ENCODE measurements at regions not wholly inside any gene's neighbourhood (a gene's known extent, or its start where the extent isn't known, plus 50 kb on each side); places are given as distances from the start of the nearest gene placed in this dataset.

DNA sequence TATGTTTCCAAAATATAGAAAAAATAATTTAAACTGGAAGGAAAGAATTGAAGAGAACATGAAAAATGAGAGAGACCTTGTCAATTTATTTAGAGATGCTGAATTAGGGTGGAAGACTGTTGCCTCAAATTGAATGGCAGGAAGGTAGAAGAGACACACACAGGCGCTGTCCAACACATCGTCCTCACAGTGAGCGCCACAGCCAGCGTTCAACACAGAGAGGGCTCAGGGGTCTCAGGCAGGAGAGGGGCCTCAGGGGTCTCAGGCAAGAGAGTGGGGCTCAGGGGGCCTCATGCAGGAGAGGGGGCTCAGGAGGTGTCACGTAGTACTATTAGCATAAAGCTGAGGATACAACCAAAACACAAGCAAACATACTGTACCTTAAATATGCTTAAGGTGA lies 65.7 kb downstream of the TMEM18 start:
- H3K4me2 ChIP-seq (ENCODE audit: low read length) = no peak overlapping the region
- no peaks in the 10 kb centered on the region for H3K9me3 ChIP-seq (ENCODE audit: insufficient read depth, low read length)
- TF ChIP-seq EZH2phosphoT487 (IDR thresholded peaks at IDR 0.05; ENCODE audit: low read depth) (no peak), CTCF (IDR thresholded peaks at IDR 0.05; ENCODE audit: low read depth, low read length) (no peak)
- no peak overlapping the region for H3K4me3 ChIP-seq (ENCODE audit: low read length)
- no peaks in the 10 kb centered on the region for H4K20me1 ChIP-seq (ENCODE audit: insufficient read depth, low read length)
- no peaks in the 10 kb centered on the region for H3K4me1 ChIP-seq (ENCODE audit: low read length)
- H3K9ac ChIP-seq (ENCODE audit: low read length) = no peak overlapping the region
- H3K79me2 ChIP-seq (ENCODE audit: low read length) = no peaks in the 10 kb centered on the region
- no peaks in the 10 kb centered on the region for H3K27me3 ChIP-seq (ENCODE audit: low read depth, low read length)
- no peak overlapping the region for H2AFZ ChIP-seq (ENCODE audit: low read depth, low read length)
- H3K27ac ChIP-seq (ENCODE audit: low read length) = no peak overlapping the region
- H3K36me3 ChIP-seq (replicated peaks; ENCODE audit: low read depth, low read length) = no peaks in the 10 kb centered on the region

- Histone ChIP-seq H3K9me3 (ENCODE audit: insufficient read depth, low read length) (no peaks in the 10 kb centered on the region), H4K20me1 (ENCODE audit: insufficient read depth, low read length) (no peaks in the 10 kb centered on the region), H3K79me2 (ENCODE audit: low read length) (no peaks in the 10 kb centered on the region), H3K9ac (ENCODE audit: low read length) (no peak overlapping the region), H3K4me2 (ENCODE audit: low read length) (no peak overlapping the region), H3K27me3 (ENCODE audit: low read depth, low read length) (no peaks in the 10 kb centered on the region), H2AFZ (ENCODE audit: low read depth, low read length) (no peak overlapping the region), H3K27ac (ENCODE audit: low read length) (no peak overlapping the region), H3K36me3 (replicated peaks; ENCODE audit: low read depth, low read length) (no peaks in the 10 kb centered on the region), H3K4me3 (ENCODE audit: low read length) (no peak overlapping the region), H3K4me1 (ENCODE audit: low read length) (no peaks in the 10 kb centered on the region)
- TF ChIP-seq CTCF (IDR thresholded peaks at IDR 0.05; ENCODE audit: low read depth, low read length) = no peak
- TF ChIP-seq EZH2phosphoT487 (IDR thresholded peaks at IDR 0.05; ENCODE audit: low read depth) = no peak
These were observed 66.7 kb downstream of the TMEM18 start for GRCh38 chr2:610491-610890.

DNA sequence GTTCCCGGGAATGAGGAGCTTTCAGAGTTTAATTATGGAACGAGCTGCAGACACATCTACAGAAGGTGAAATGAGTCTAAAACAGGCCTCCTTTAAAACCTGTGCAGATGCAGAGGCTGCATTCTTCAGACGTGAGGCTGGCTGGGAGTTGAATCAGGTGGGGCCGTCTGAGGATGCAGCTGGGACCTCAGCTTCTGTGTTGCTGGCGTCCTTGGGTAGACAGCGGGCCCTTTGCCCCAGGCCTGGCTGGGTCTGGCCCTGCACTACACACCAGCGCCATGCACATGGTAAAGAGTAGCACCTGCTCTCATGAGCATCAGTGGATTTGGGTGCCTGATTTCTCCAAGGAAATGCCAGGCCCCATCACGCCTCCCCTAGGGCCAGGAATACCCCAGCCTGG lies 67.3 kb downstream of the TMEM18 start:
- no peaks in the 10 kb centered on the region for H3K4me1 ChIP-seq (ENCODE audit: low read length)
- H3K79me2 ChIP-seq (ENCODE audit: low read length) = no peaks in the 10 kb centered on the region
- TF ChIP-seq EZH2phosphoT487 (IDR thresholded peaks at IDR 0.05; ENCODE audit: low read depth) (no peak), CTCF (IDR thresholded peaks at IDR 0.05; ENCODE audit: low read depth, low read length) (no peak)
- no peak overlapping the region for H3K4me2 ChIP-seq (ENCODE audit: low read length)
- no peak overlapping the region for H3K9ac ChIP-seq (ENCODE audit: low read length)
- no peaks in the 10 kb centered on the region for H3K9me3 ChIP-seq (ENCODE audit: insufficient read depth, low read length)
- no peaks in the 10 kb centered on the region for H3K27me3 ChIP-seq (ENCODE audit: low read depth, low read length)
- H3K27ac ChIP-seq (ENCODE audit: low read length) = no peak overlapping the region
- H3K4me3 ChIP-seq (ENCODE audit: low read length) = no peak overlapping the region
- H4K20me1 ChIP-seq (ENCODE audit: insufficient read depth, low read length) = no peaks in the 10 kb centered on the region
- no peaks in the 10 kb centered on the region for H3K36me3 ChIP-seq (replicated peaks; ENCODE audit: low read depth, low read length)
- no peak overlapping the region for H2AFZ ChIP-seq (ENCODE audit: low read depth, low read length)

- TF ChIP-seq CTCF (IDR thresholded peaks at IDR 0.05; ENCODE audit: low read depth, low read length) (no peak), EZH2phosphoT487 (IDR thresholded peaks at IDR 0.05; ENCODE audit: low read depth) (no peak)
- no peaks in the 10 kb centered on the region for H4K20me1 ChIP-seq (ENCODE audit: insufficient read depth, low read length)
- H3K27me3 ChIP-seq (ENCODE audit: low read depth, low read length) = no peaks in the 10 kb centered on the region
- no peak overlapping the region for H3K4me3 ChIP-seq (ENCODE audit: low read length)
- no peak overlapping the region for H2AFZ ChIP-seq (ENCODE audit: low read depth, low read length)
- no peak overlapping the region for H3K4me2 ChIP-seq (ENCODE audit: low read length)
- no peaks in the 10 kb centered on the region for H3K4me1 ChIP-seq (ENCODE audit: low read length)
- H3K9me3 ChIP-seq (ENCODE audit: insufficient read depth, low read length) = no peaks in the 10 kb centered on the region
- H3K27ac ChIP-seq (ENCODE audit: low read length) = no peak overlapping the region
- H3K9ac ChIP-seq (ENCODE audit: low read length) = no peak overlapping the region
- H3K79me2 ChIP-seq (ENCODE audit: low read length) = no peaks in the 10 kb centered on the region
- no peaks in the 10 kb centered on the region for H3K36me3 ChIP-seq (replicated peaks; ENCODE audit: low read depth, low read length)
These were observed 67.8 kb downstream of the TMEM18 start for GRCh38 chr2:609449-609848.

All from OCI-LY3 (cell line).